HG02840 (cell line): ENCODE measurements at regions not wholly inside any gene's neighbourhood (a gene's known extent, or its start where the extent isn't known, plus 50 kb on each side); places are given as distances from the start of the nearest gene placed in this dataset.
A peak's percentile ranks its signal among the peaks of the same experiment; 100 is the strongest.

Experiments used
- ATAC-seq: cut with Tn5 transposase; IDR thresholded peaks from one replicate; pipeline ENCODE4 v1.9.1; 2021; ENCODE audit warnings: mild to moderate bottlenecking, moderate library complexity, moderate number of reproducible peaks; ENCODE audit not compliant: unreplicated experiment, low FRiP score

- ATAC-seq, result no peak
These were observed 576.2 kb downstream of the MTRR start for GRCh38 chr5:8445139-8445538.

GRCh38 chr5:8446179-8446578 lies 577.2 kb downstream of the MTRR start:
- no peak for ATAC-seq

- ATAC-seq, result no peak
These were observed 587.9 kb downstream of the MTRR start for GRCh38 chr5:8456846-8457186.

GRCh38 chr5:8457187-8458037 lies 588.5 kb downstream of the MTRR start:
- peak; percentile 91 for ATAC-seq

- peak; percentile 28 for ATAC-seq
These were observed 589.1 kb downstream of the MTRR start for GRCh38 chr5:8458038-8458383.

- no peak for ATAC-seq
These were observed 592.6 kb downstream of the MTRR start for GRCh38 chr5:8461543-8461942.

- ATAC-seq, result no peak
These were observed 593.6 kb downstream of the MTRR start for GRCh38 chr5:8462565-8462964.

GRCh38 chr5:8470489-8470888 lies 601.5 kb downstream of the MTRR start:
- no peak for ATAC-seq

GRCh38 chr5:8471581-8471980 lies 602.6 kb downstream of the MTRR start:
- no peak for ATAC-seq

- ATAC-seq, result no peak
These were observed 604.1 kb downstream of the MTRR start for GRCh38 chr5:8473016-8473415.

GRCh38 chr5:8473827-8474568 lies 605.0 kb downstream of the MTRR start:
- no peak for ATAC-seq

GRCh38 chr5:8474569-8474930 lies 605.6 kb downstream of the MTRR start:
- ATAC-seq, result no peak

GRCh38 chr5:8478326-8478725 lies 609.4 kb downstream of the MTRR start:
- no peak for ATAC-seq

GRCh38 chr5:8481007-8481406 lies 612.1 kb downstream of the MTRR start:
- no peak for ATAC-seq

GRCh38 chr5:8491254-8491653 lies 622.3 kb downstream of the MTRR start:
- no peak for ATAC-seq

GRCh38 chr5:8493176-8493575 lies 624.2 kb downstream of the MTRR start:
- no peak for ATAC-seq

- no peak for ATAC-seq
These were observed 631.5 kb downstream of the MTRR start for GRCh38 chr5:8500426-8500825.

GRCh38 chr5:8505196-8505595 lies 636.2 kb downstream of the MTRR start:
- ATAC-seq, result no peak

- no peak for ATAC-seq
These were observed 639.3 kb downstream of the MTRR start for GRCh38 chr5:8508231-8508630.

GRCh38 chr5:8516356-8516755 lies 647.4 kb downstream of the MTRR start:
- no peak for ATAC-seq

GRCh38 chr5:8517456-8517855 lies 648.5 kb downstream of the MTRR start:
- no peak for ATAC-seq

- ATAC-seq, result no peak
These were observed 652.0 kb downstream of the MTRR start for GRCh38 chr5:8520917-8521316.
